ENCODE measurements at regions not wholly inside any gene's neighbourhood (a gene's known extent, or its start where the extent isn't known, plus 50 kb on each side); places are given as distances from the start of the nearest gene placed in this dataset.

DNA sequence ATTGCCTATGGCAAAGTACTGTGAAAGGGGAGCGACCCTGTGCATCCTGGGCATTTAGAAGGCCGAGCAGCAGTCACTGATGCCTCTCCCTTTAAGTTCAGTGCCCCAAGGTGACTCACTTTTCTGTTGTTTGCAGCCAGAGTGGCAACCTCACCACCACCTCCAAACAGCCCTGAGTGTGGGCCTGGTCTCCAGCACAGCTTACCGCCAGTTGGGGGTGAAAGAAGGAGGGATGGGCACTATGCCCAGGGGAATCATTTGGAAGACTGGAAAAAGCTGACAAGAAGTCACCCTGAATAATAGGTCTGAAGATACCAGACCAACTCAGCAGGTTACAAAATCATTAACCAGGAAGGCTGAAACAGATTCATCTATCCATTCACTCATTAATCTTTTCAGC, 571.8 kb downstream of the EPHB1 start:
- H3K27ac Mint-ChIP-seq (ENCODE audit: unreplicated experiment) = no peak overlapping the region
- no peaks in the 10 kb centered on the region for H3K9me3 Mint-ChIP-seq (ENCODE audit: unreplicated experiment)
- no peaks in the 10 kb centered on the region for H3K36me3 Mint-ChIP-seq (ENCODE audit: low read depth, unreplicated experiment)
- peaks cover 4% of the 10 kb centered on the region for H3K4me1 Mint-ChIP-seq (ENCODE audit: unreplicated experiment)
- TF ChIP-seq, protein P1, sequence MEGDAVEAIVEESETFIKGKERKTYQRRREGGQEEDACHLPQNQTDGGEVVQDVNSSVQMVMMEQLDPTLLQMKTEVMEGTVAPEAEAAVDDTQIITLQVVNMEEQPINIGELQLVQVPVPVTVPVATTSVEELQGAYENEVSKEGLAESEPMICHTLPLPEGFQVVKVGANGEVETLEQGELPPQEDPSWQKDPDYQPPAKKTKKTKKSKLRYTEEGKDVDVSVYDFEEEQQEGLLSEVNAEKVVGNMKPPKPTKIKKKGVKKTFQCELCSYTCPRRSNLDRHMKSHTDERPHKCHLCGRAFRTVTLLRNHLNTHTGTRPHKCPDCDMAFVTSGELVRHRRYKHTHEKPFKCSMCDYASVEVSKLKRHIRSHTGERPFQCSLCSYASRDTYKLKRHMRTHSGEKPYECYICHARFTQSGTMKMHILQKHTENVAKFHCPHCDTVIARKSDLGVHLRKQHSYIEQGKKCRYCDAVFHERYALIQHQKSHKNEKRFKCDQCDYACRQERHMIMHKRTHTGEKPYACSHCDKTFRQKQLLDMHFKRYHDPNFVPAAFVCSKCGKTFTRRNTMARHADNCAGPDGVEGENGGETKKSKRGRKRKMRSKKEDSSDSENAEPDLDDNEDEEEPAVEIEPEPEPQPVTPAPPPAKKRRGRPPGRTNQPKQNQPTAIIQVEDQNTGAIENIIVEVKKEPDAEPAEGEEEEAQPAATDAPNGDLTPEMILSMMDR (IDR thresholded peaks at IDR 0.05; ENCODE audit: unreplicated experiment) = no peak
- DNase-seq (ENCODE audit: low spot score) = no peak
- H3K4me3 Mint-ChIP-seq (ENCODE audit: unreplicated experiment) = no peak overlapping the region
- H3K27me3 Mint-ChIP-seq (ENCODE audit: unreplicated experiment) = peaks cover 4% of the 10 kb centered on the region

DNA sequence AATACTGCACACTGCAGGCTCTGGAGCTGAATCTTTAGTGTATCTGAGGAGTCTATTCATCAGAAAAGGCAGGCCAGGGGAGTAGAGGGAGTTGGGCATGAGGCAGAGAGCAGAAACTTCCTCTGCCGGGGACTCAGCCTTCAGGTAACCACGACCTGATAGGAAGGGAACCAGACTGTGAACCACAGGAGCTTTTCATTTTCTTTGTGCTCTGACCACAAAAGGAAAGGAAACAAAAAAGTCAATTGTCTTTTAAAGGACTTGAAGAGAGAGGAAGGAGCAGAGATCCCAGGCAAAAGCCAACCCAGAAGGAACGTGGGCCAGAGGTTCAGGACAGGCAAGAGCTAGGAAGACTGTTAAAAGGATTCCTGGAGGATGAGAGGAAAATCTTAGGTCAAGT, 573.3 kb downstream of the EPHB1 start:
- TF ChIP-seq, protein P1 (IDR thresholded peaks at IDR 0.05; ENCODE audit: unreplicated experiment) = no peak
- Mint-ChIP-seq H3K27ac (ENCODE audit: unreplicated experiment) (no peak overlapping the region), H3K4me1 (ENCODE audit: unreplicated experiment) (peaks cover 4% of the 10 kb centered on the region), H3K9me3 (ENCODE audit: unreplicated experiment) (no peaks in the 10 kb centered on the region), H3K4me3 (ENCODE audit: unreplicated experiment) (no peak overlapping the region), H3K27me3 (ENCODE audit: unreplicated experiment) (no peaks in the 10 kb centered on the region), H3K36me3 (ENCODE audit: low read depth, unreplicated experiment) (no peaks in the 10 kb centered on the region)
- DNase-seq (ENCODE audit: low spot score) = no peak

DNA sequence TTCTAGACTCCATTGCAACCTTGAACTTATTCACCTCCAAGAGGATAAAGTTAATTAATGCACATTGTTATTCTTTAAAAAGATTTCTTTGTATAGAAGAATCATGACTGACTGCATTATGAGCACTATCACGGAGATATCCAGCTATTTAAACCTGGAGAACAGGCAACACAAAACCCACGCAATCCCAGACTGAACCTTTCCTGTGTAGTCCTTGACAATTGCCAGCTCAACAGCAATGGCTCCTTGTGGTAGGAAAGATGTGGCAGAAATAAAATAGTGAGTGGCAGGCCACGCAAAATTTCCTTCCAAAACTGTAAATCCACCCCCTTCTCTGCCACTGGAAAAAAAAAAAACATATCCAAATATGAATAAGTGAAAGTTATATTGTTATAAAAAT, 573.7 kb downstream of the EPHB1 start:
- no peak for DNase-seq (ENCODE audit: low spot score)
- no peaks in the 10 kb centered on the region for H3K36me3 Mint-ChIP-seq (ENCODE audit: low read depth, unreplicated experiment)
- H3K4me3 Mint-ChIP-seq (ENCODE audit: unreplicated experiment) = no peak overlapping the region
- no peaks in the 10 kb centered on the region for H3K27me3 Mint-ChIP-seq (ENCODE audit: unreplicated experiment)
- H3K27ac Mint-ChIP-seq (ENCODE audit: unreplicated experiment) = no peak overlapping the region
- H3K4me1 Mint-ChIP-seq (ENCODE audit: unreplicated experiment) = peaks cover 4% of the 10 kb centered on the region
- TF ChIP-seq, protein P1 (IDR thresholded peaks at IDR 0.05; ENCODE audit: unreplicated experiment) = no peak
- no peaks in the 10 kb centered on the region for H3K9me3 Mint-ChIP-seq (ENCODE audit: unreplicated experiment)

DNA sequence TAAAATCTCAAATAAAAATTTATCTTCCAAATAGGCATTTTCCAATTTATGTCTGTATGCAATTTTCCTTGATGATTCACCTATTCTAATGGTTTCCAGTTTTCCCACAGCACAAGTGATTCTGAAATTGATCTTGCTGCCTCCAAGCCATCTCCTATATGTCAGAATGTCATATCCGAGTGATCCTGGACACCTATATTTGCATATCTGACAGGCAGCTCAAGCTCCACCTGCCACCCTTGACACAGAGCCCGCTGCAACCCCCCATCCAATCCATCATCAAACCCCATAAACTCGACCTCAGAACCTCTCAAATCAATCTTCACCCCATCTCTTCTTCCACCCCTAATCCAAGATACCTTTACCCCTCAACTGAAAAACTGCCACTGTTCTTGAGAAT, 579.5 kb downstream of the EPHB1 start:
- DNase-seq (ENCODE audit: low spot score) = no peak
- H3K27ac Mint-ChIP-seq (ENCODE audit: unreplicated experiment) = no peak overlapping the region
- H3K27me3 Mint-ChIP-seq (ENCODE audit: unreplicated experiment) = peaks cover 1% of the 10 kb centered on the region
- H3K4me3 Mint-ChIP-seq (ENCODE audit: unreplicated experiment) = no peak overlapping the region
- H3K9me3 Mint-ChIP-seq (ENCODE audit: unreplicated experiment) = no peaks in the 10 kb centered on the region
- TF ChIP-seq, protein P1 (IDR thresholded peaks at IDR 0.05; ENCODE audit: unreplicated experiment) = no peak
- H3K36me3 Mint-ChIP-seq (ENCODE audit: low read depth, unreplicated experiment) = no peaks in the 10 kb centered on the region
- no peaks in the 10 kb centered on the region for H3K4me1 Mint-ChIP-seq (ENCODE audit: unreplicated experiment)

DNA sequence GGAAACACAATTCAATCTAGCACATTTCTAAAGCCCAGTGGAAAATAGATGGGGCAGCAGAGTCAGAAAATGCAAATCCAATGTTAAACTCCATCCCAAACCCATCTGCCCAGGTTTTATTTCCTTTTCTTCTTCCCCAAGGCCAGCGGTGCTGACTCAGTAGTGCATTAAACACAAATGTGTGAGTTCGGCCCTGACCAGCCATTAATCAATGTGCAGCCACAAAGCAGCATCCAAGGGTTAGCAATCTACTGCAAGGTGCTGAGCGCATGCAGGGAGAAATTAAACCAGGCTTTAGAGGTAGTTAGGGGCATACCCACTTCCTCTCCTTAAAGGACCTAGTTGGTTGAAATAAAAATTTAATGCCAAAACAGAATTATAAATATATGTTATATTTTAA, 583.3 kb upstream of the PPP2R3A start:
- H3K4me1 Mint-ChIP-seq (ENCODE audit: unreplicated experiment) = peaks cover 6% of the 10 kb centered on the region
- H3K36me3 Mint-ChIP-seq (ENCODE audit: low read depth, unreplicated experiment) = no peaks in the 10 kb centered on the region
- no peak overlapping the region for H3K4me3 Mint-ChIP-seq (ENCODE audit: unreplicated experiment)
- no peak overlapping the region for H3K27ac Mint-ChIP-seq (ENCODE audit: unreplicated experiment)
- H3K9me3 Mint-ChIP-seq (ENCODE audit: unreplicated experiment) = no peaks in the 10 kb centered on the region
- H3K27me3 Mint-ChIP-seq (ENCODE audit: unreplicated experiment) = peaks cover 3% of the 10 kb centered on the region
- DNase-seq (ENCODE audit: low spot score) = no peak
- TF ChIP-seq, protein P1 (IDR thresholded peaks at IDR 0.05; ENCODE audit: unreplicated experiment) = no peak

All from endothelial cell (in vitro differentiated cells).